Neuronal stem cell (in vitro differentiated cells): ENCODE measurements at regions not wholly inside any gene's neighbourhood (a gene's known extent, or its start where the extent isn't known, plus 50 kb on each side); places are given as distances from the start of the nearest gene placed in this dataset.
"Not testable (repeated sequence)": the region's sequence is repeated elsewhere in the genome, so short reads cannot be mapped to it uniquely, and the experiment has no call there.

Source experiments
- DNase-seq: peaks from one replicate; pipeline ENCODE4 v3.0.0-alpha.2; 2013; ENCODE audit warnings: low spot score
- H2AFZ ChIP-seq: one replicate; pipeline ENCODE4 v1.6.1; 2013; ENCODE audit warnings: mild to moderate bottlenecking, low read length, inconsistent platforms
- H2AK5ac ChIP-seq: 2 replicates; pipeline ENCODE4 v1.6.1; 2013; ENCODE audit warnings: low read depth, mild to moderate bottlenecking, inconsistent platforms, low read length, moderate library complexity, mixed read lengths
- H2BK120ac ChIP-seq: 2 replicates; pipeline ENCODE4 v1.6.1; 2013; ENCODE audit warnings: low read depth, mild to moderate bottlenecking, inconsistent platforms, low read length, moderate library complexity, mixed read lengths
- H2BK12ac ChIP-seq: one replicate; pipeline ENCODE4 v1.6.1; 2013; ENCODE audit warnings: low read length, inconsistent platforms
- H2BK15ac ChIP-seq: 2 replicates; pipeline ENCODE4 v1.6.1; 2013; ENCODE audit warnings: mild to moderate bottlenecking, low read length, inconsistent platforms, mixed read lengths
- H2BK5ac ChIP-seq: one replicate; pipeline ENCODE4 v1.6.1; 2013; ENCODE audit warnings: inconsistent platforms, mild to moderate bottlenecking, low read length, moderate library complexity
- H3K14ac ChIP-seq: one replicate; pipeline ENCODE4 v1.6.1; 2013; ENCODE audit warnings: low read length, inconsistent platforms
- H3K18ac ChIP-seq: 2 replicates; pipeline ENCODE4 v1.6.1; 2013; ENCODE audit warnings: low read length, inconsistent platforms
- H3K23ac ChIP-seq: 2 replicates; pipeline ENCODE4 v1.6.1; 2013; ENCODE audit warnings: low read depth, mild to moderate bottlenecking, mixed read lengths, low read length, inconsistent platforms; ENCODE audit not compliant: poor library complexity
- H3K27ac ChIP-seq: replicated peaks from 3 replicates; pipeline ENCODE4 v1.5.1; 2013; ENCODE audit warnings: low read length, inconsistent platforms
- H3K27me3 ChIP-seq, 3 experiments: 2 replicates each; pipeline ENCODE4 v1.6.1; 2013; ENCODE audit warnings: low read length in 3 of 3, mild to moderate bottlenecking in 2 of 3, inconsistent platforms in 1 of 3, low read depth in 1 of 3, mixed read lengths in 1 of 3, moderate library complexity in 1 of 3; ENCODE audit not compliant: control insufficient read depth in 3 of 3, insufficient read depth in 3 of 3
- H3K36me3 ChIP-seq, 2 donors: replicated peaks in 1 of 2; 2 replicates each; pipeline ENCODE4 v1.6.1; 2013; ENCODE audit warnings: low read length in 2 of 2; ENCODE audit not compliant: control insufficient read depth in 2 of 2, insufficient read depth in 2 of 2
- H3K4ac ChIP-seq: 2 replicates; pipeline ENCODE4 v1.6.1; 2013; ENCODE audit warnings: inconsistent platforms, mild to moderate bottlenecking, low read length, moderate library complexity
- H3K4me1 ChIP-seq, 2 donors: 1 replicate in 1 of 2; 2 replicates in 1 of 2; pipeline ENCODE4 v1.6.1; 2013; ENCODE audit warnings: low read length in 2 of 2, low read depth in 1 of 2; ENCODE audit not compliant: control insufficient read depth in 2 of 2, insufficient read depth in 1 of 2
- H3K4me2 ChIP-seq: one replicate; pipeline ENCODE4 v1.6.1; 2013; ENCODE audit warnings: mild to moderate bottlenecking, low read length, inconsistent platforms; ENCODE audit not compliant: insufficient read depth, poor library complexity, severe bottlenecking
- H3K4me3 ChIP-seq, 2 donors: 2 replicates each; pipeline ENCODE4 v1.5.1; 2013; ENCODE audit warnings: low read length in 2 of 2, mild to moderate bottlenecking in 2 of 2, inconsistent platforms in 1 of 2, moderate library complexity in 1 of 2
- H3K79me1 ChIP-seq: one replicate; pipeline ENCODE4 v1.6.1; 2013; ENCODE audit warnings: low read depth, mild to moderate bottlenecking, inconsistent platforms, low read length, moderate library complexity
- H3K9ac ChIP-seq: one replicate; pipeline ENCODE4 v1.6.1; 2013; ENCODE audit warnings: mild to moderate bottlenecking, low read depth, low read length, inconsistent platforms; ENCODE audit not compliant: poor library complexity
- H3K9me3 ChIP-seq, 2 donors: replicated peaks in 1 of 2; 2 replicates each; pipeline versions ENCODE3 to v1.6.1; 2013; ENCODE audit warnings: low read length in 2 of 2, mild to moderate bottlenecking in 2 of 2, inconsistent platforms in 1 of 2, low read depth in 1 of 2, mixed read lengths in 1 of 2, moderate library complexity in 1 of 2; ENCODE audit not compliant: control insufficient read depth in 2 of 2, insufficient read depth in 1 of 2
- H4K8ac ChIP-seq: one replicate; pipeline ENCODE4 v1.6.1; 2013; ENCODE audit warnings: low read depth, mild to moderate bottlenecking, inconsistent platforms, low read length, moderate library complexity
- H4K91ac ChIP-seq: one replicate; pipeline ENCODE4 v1.6.1; 2013; ENCODE audit warnings: low read length, low read depth, mild to moderate bottlenecking, inconsistent platforms; ENCODE audit not compliant: poor library complexity
- WGBS, 2 donors: extraction: QIAGEN DNeasy Blood & Tissue Kit; methylation state at CpG; one replicate each; pipeline ENCODE4 v1.1.7; 2013; ENCODE audit warnings: missing lambda C conversion rate in 2 of 2, mixed read lengths in 1 of 2; ENCODE audit not compliant: insufficient read length in 2 of 2, insufficient replicate concordance in 1 of 2; ENCODE audit errors: extremely low coverage in 2 of 2; 5-methylcytosine and 5-hydroxymethylcytosine counted together

DNA sequence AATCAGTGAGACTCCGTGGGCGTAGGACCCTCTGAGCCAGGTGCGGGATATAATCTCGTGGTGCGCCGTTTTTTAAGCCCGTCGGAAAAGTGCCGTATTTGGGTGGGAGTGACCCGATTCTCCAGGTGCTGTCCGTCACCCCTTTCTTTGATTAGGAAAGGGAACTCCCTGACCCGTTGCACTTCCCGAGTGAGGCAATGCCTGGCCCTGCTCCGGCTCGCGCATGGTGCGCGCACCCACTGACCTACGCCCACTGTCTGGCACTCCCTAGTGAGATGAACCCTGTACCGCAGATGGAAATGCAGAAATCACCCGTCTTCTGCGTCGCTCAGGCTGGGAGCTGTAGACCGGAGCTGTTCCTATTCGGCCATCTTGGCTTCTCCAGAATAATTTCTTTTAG is 612.3 kb downstream of the RAPGEF2 start:
- not testable (repeated sequence) for DNase-seq, H2BK12ac ChIP-seq, H3K27me3 ChIP-seq, H3K9ac ChIP-seq, H3K4me3 ChIP-seq, H3K79me1 ChIP-seq, H3K23ac ChIP-seq, H2BK120ac ChIP-seq, H3K4me1 ChIP-seq, H3K27ac ChIP-seq, H3K14ac ChIP-seq, H2BK5ac ChIP-seq, H3K36me3 ChIP-seq, H4K91ac ChIP-seq, H2BK15ac ChIP-seq, H3K4ac ChIP-seq, H4K8ac ChIP-seq, H3K18ac ChIP-seq, H3K4me2 ChIP-seq, H2AFZ ChIP-seq, H2AK5ac ChIP-seq, H3K9me3 ChIP-seq
- no CpG with 5 or more reads among the region's 25 CpGs for WGBS, 2 donors

DNA sequence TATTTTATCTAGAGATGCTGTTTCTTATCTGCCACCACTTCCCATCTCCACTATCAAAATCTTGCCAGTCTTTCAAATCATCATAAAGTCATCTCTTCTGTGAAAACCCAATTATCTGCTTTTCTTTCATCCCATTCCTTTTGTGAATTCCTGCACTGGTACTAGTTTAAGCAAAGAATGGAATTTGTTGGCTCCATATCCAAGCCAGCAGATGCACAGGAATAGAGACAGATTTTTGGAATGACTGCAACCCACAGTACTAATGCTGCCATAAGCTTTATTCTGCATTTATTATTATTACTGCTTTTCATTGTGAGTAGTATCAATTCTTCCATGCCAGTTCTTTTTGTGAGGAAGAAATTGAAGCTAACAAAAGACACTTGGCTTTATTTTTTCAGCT is 616.7 kb downstream of the RAPGEF2 start:
- no peak overlapping the region for H4K91ac ChIP-seq
- no peaks in the 10 kb centered on the region for H3K4me1 ChIP-seq
- no peak overlapping the region for H3K4ac ChIP-seq
- H3K4me3 ChIP-seq: no peak overlapping the region
- H2BK12ac ChIP-seq: no peak overlapping the region
- H2AFZ ChIP-seq: no peak overlapping the region
- H3K79me1 ChIP-seq: no peaks in the 10 kb centered on the region
- no peaks in the 10 kb centered on the region for H3K36me3 ChIP-seq
- no peaks in the 10 kb centered on the region for H3K9me3 ChIP-seq
- H3K18ac ChIP-seq: no peak overlapping the region
- H2BK120ac ChIP-seq: no peak overlapping the region
- H3K23ac ChIP-seq: no peak overlapping the region
- no peak overlapping the region for H2AK5ac ChIP-seq
- H3K14ac ChIP-seq: no peak overlapping the region
- no peak overlapping the region for H3K9ac ChIP-seq
- DNase-seq: no peak
- H4K8ac ChIP-seq: no peak overlapping the region
- no peak overlapping the region for H3K4me2 ChIP-seq
- H2BK5ac ChIP-seq: no peak overlapping the region
- H2BK15ac ChIP-seq: no peak overlapping the region
- H3K27me3 ChIP-seq: no peaks in the 10 kb centered on the region
- no peak overlapping the region for H3K27ac ChIP-seq

DNA sequence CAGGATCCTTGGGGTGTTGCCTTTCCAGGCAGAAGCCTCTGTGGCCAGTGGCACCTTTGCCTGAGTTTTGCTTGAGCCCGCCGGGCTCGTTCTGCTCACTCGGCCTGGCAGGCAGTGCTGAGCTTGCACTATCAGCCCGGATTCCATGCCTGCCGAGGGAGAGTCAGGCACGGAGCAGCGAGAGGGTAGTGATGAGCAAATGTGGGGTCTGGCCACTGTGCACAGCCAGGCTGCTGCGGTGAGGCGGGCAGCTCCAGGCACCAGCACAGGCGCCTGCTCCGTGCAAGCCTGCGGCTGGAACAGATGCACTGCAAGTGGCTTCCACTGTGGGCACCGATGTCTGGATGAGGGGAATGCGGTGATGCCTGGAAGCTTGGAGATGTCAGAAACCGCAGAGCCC is 619.2 kb downstream of the RAPGEF2 start:
- Histone ChIP-seq H4K8ac (peak overlapping the region; percentile 92), H3K27ac (no peak overlapping the region), H3K14ac (peak overlapping the region; percentile 82), H2BK120ac (peak overlapping the region; percentile 31), H2AFZ (no peak overlapping the region), H3K4ac (peak overlapping the region; percentile 76), H2BK15ac (peak overlapping the region; percentile 75), H3K9ac (no peak overlapping the region), H3K4me3 (no peak overlapping the region), H4K91ac (no peak overlapping the region), H3K18ac (peak overlapping the region; percentile 85), H3K4me2 (no peak overlapping the region), H3K36me3 (no peaks in the 10 kb centered on the region), H3K9me3 (no peaks in the 10 kb centered on the region), H3K23ac (no peak overlapping the region), H2AK5ac (peak overlapping the region; percentile 56), H3K4me1 (no peaks in the 10 kb centered on the region), H3K79me1 (no peaks in the 10 kb centered on the region), H2BK12ac (peak overlapping the region; percentile 94), H3K27me3 (no peaks in the 10 kb centered on the region), H2BK5ac (peak overlapping the region; percentile 39)
- no CpG with 5 or more reads among the region's 16 CpGs for WGBS, 2 donors
- DNase-seq: no peak

DNA sequence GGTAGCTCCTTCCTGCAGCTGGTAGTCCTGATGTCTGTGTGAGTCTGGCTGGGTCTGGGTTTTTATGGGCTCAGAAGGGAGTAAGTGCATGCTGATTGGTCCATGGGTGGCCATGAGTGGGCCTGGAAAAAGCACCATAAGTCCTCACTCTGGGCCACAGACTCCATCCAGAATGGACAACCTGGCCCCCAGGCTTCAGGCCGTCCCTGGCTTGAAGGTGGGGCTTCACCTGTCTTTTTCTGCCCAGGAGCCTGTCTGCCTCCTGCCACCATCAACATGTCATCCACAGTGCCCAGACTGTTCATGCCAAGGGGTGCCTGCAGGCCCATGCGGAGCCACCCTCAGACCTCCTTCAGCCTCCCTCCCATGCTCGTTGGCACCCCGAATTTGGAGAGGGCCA is 620.0 kb downstream of the RAPGEF2 start:
- H2BK15ac ChIP-seq: peak overlapping the region; percentile 58
- peak overlapping the region; percentile 73 for H2BK12ac ChIP-seq
- peak overlapping the region; percentile 75 for H3K23ac ChIP-seq
- H3K18ac ChIP-seq: peak overlapping the region; percentile 76
- H3K27me3 ChIP-seq: no peaks in the 10 kb centered on the region
- H3K36me3 ChIP-seq: no peaks in the 10 kb centered on the region
- peak overlapping the region; percentile 39 for H3K14ac ChIP-seq
- H2BK120ac ChIP-seq: no peak overlapping the region
- H2AFZ ChIP-seq: no peak overlapping the region
- H2AK5ac ChIP-seq: peak overlapping the region; percentile 81
- no peaks in the 10 kb centered on the region for H3K79me1 ChIP-seq
- H4K8ac ChIP-seq: peak overlapping the region; percentile 17
- no peaks in the 10 kb centered on the region for H3K4me1 ChIP-seq
- no peak overlapping the region for H3K27ac ChIP-seq
- no peak overlapping the region for H3K4ac ChIP-seq
- no peak overlapping the region for H4K91ac ChIP-seq
- no peak overlapping the region for H3K4me2 ChIP-seq
- DNase-seq: no peak
- H2BK5ac ChIP-seq: no peak overlapping the region
- H3K9ac ChIP-seq: no peak overlapping the region
- H3K4me3 ChIP-seq: no peak overlapping the region
- no peaks in the 10 kb centered on the region for H3K9me3 ChIP-seq
- no CpG with 5 or more reads among the region's 4 CpGs for WGBS, 2 donors
